CD14-positive monocyte (primary cell): ENCODE measurements at regions not wholly inside any gene's neighbourhood (a gene's known extent, or its start where the extent isn't known, plus 50 kb on each side); places are given as distances from the start of the nearest gene placed in this dataset.

Experiments used
- DNase-seq, 3 donors: peaks; one replicate each; pipeline ENCODE4 v3.0.0-alpha.2; 2011 to 2022
- H2AFZ ChIP-seq: 2 replicates; pipeline ENCODE4 v1.6.0; 2012; ENCODE audit warnings: mild to moderate bottlenecking, low read depth, low read length, inconsistent platforms; ENCODE audit not compliant: insufficient read depth, poor library complexity, severe bottlenecking
- H3K27ac ChIP-seq, 2 donors: 1 replicate in 1 of 2; 2 replicates in 1 of 2; pipeline ENCODE4 v1.5.1; 2012 to 2013; ENCODE audit warnings: low read length in 2 of 2, control low read depth in 1 of 2, inconsistent platforms in 1 of 2, low read depth in 1 of 2, mild to moderate bottlenecking in 1 of 2
- H3K27me3 ChIP-seq, 2 donors: one replicate each; pipeline versions ENCODE4 v1.6.0 to v1.6.1; 2011 to 2013; ENCODE audit warnings: low read length in 2 of 2; ENCODE audit not compliant: control insufficient read depth in 2 of 2, insufficient read depth in 2 of 2
- H3K36me3 ChIP-seq, 2 donors: replicated peaks in 1 of 2; 1 replicate in 1 of 2; 2 replicates in 1 of 2; pipeline versions ENCODE4 v1.5.1 to v1.6.1; 2012 to 2013; ENCODE audit warnings: low read length in 2 of 2, control low read depth in 1 of 2, inconsistent platforms in 1 of 2, mild to moderate bottlenecking in 1 of 2; ENCODE audit not compliant: insufficient read depth in 2 of 2, control insufficient read depth in 1 of 2
- H3K4me1 ChIP-seq, 2 donors: 1 replicate in 1 of 2; 2 replicates in 1 of 2; pipeline versions ENCODE4 v1.5.1 to v1.6.1; 2012 to 2013; ENCODE audit warnings: low read length in 2 of 2, control low read depth in 1 of 2, inconsistent platforms in 1 of 2, mild to moderate bottlenecking in 1 of 2, moderate library complexity in 1 of 2; ENCODE audit not compliant: insufficient read depth in 2 of 2, control insufficient read depth in 1 of 2
- H3K4me2 ChIP-seq: replicated peaks from 2 replicates; pipeline ENCODE3; 2012; ENCODE audit warnings: low read length, moderate library complexity, mild to moderate bottlenecking; ENCODE audit not compliant: poor library complexity, severe bottlenecking; ENCODE audit errors: extremely low read depth
- H3K4me3 ChIP-seq, 3 experiments: fragments of 200-600 bp in 1 of 3; sonication (generic) in 1 of 3; replicated peaks in 1 of 3; 1 replicate in 2 of 3; 2 replicates in 1 of 3; pipeline ENCODE4 v1.5.1; 2011 to 2013; ENCODE audit warnings: low read length in 3 of 3, mild to moderate bottlenecking in 3 of 3, control low read depth in 2 of 3, low read depth in 2 of 3, inconsistent platforms in 1 of 3, moderate library complexity in 1 of 3
- H3K79me2 ChIP-seq: 2 replicates; pipeline ENCODE4 v1.6.0; 2012; ENCODE audit warnings: mild to moderate bottlenecking, control low read depth, inconsistent platforms, low read length, moderate library complexity; ENCODE audit not compliant: insufficient read depth
- H3K9ac ChIP-seq: 2 replicates; pipeline ENCODE4 v1.6.0; 2017; ENCODE audit warnings: low read length, mild to moderate bottlenecking; ENCODE audit not compliant: insufficient read depth, poor library complexity, severe bottlenecking
- H3K9me3 ChIP-seq, 2 donors: replicated peaks in 1 of 2; 1 replicate in 1 of 2; 2 replicates in 1 of 2; pipeline versions ENCODE4 v1.5.1 to v1.6.1; 2012 to 2013; ENCODE audit warnings: low read length in 2 of 2, control low read depth in 1 of 2; ENCODE audit not compliant: control insufficient read depth in 1 of 2, insufficient read depth in 1 of 2
- H4K20me1 ChIP-seq: 2 replicates; pipeline ENCODE4 v1.6.0; 2012; ENCODE audit warnings: mild to moderate bottlenecking, low read length, control low read depth, moderate library complexity; ENCODE audit not compliant: insufficient read depth
- H3K27ac Mint-ChIP-seq, 7 donors: one replicate each; pipeline ENCODE4 v1.8.0; 2020; ENCODE audit warnings: mild to moderate bottlenecking in 7 of 7, mixed read lengths in 7 of 7, moderate library complexity in 6 of 7, inconsistent platforms in 2 of 7
- H3K27me3 Mint-ChIP-seq, 3 donors: one replicate each; pipeline ENCODE4 v1.8.0; 2021 to 2022; ENCODE audit warnings: low read depth in 3 of 3, mild to moderate bottlenecking in 3 of 3, mixed read lengths in 3 of 3, moderate library complexity in 3 of 3, inconsistent platforms in 1 of 3
- H3K36me3 Mint-ChIP-seq, 2 donors: one replicate each; pipeline ENCODE4 v1.8.0; 2020; ENCODE audit warnings: mixed read lengths in 2 of 2, inconsistent platforms in 1 of 2, mild to moderate bottlenecking in 1 of 2
- H3K4me1 Mint-ChIP-seq: one replicate; pipeline ENCODE4 v1.8.0; 2020; ENCODE audit warnings: mild to moderate bottlenecking, mixed read lengths
- H3K4me3 Mint-ChIP-seq, 2 donors: one replicate each; pipeline ENCODE4 v1.8.0; 2020; ENCODE audit warnings: mild to moderate bottlenecking in 2 of 2, mixed read lengths in 2 of 2, moderate library complexity in 1 of 2
- H3K9me3 Mint-ChIP-seq, 7 donors: one replicate each; pipeline ENCODE4 v1.8.0; 2020 to 2022; ENCODE audit warnings: mixed read lengths in 7 of 7, mild to moderate bottlenecking in 6 of 7, moderate library complexity in 6 of 7, inconsistent platforms in 2 of 7
- WGBS: methylation state at CpG from one replicate; pipeline ENCODE4 v1.1.5; 2013; ENCODE audit warnings: missing lambda C conversion rate; ENCODE audit not compliant: insufficient coverage; 5-methylcytosine and 5-hydroxymethylcytosine counted together
- intact Hi-C, 2 donors: fragments of 100-400 bp; cut with micrococcal nuclease; formaldehyde crosslinking; loops; one replicate each; pipeline versions ENCODE4 v1.15.0 to v1.15.1; 2023
- TF ChIP-seq, protein P1 (sequence below): fragments of 200-600 bp; IDR thresholded peaks from one replicate; pipeline ENCODE4 v1.8.0; 2022; ENCODE audit warnings: antibody characterized with exemption, mild to moderate bottlenecking

DNA sequence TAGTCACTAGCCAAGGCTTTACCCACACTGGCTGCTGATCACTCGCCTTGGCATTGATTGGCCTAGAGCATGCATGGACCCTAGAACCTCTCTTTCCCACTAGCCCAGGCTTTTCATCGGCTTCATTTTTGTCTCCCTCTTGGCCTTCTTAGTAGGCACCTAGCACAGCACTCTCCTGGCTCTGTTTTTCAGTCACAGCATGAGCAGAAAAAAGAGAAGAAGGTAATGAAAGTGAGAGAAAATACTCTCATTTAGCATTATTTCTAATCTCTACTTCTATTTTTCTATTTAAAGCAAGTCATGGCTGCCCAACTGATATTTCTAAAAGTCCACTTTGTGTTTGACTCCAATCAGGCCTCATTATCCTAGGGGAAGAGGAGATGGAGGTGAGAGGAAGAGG, 267.2 kb downstream of the FBXO8 start:
- no peaks in the 10 kb centered on the region for H3K36me3 ChIP-seq
- H3K9me3 ChIP-seq, result no peaks in the 10 kb centered on the region
- no peak overlapping the region for H3K27ac ChIP-seq
- Mint-ChIP-seq H3K36me3 (no peaks in the 10 kb centered on the region), H3K4me3 (no peak overlapping the region), H3K27ac (no peak overlapping the region), H3K9me3 (no peaks in the 10 kb centered on the region), H3K4me1 (no peaks in the 10 kb centered on the region), H3K27me3 (peaks cover 6 to 13% (median 11%) of the 10 kb centered on the region in 3 donors)
- TF ChIP-seq, protein P1, sequence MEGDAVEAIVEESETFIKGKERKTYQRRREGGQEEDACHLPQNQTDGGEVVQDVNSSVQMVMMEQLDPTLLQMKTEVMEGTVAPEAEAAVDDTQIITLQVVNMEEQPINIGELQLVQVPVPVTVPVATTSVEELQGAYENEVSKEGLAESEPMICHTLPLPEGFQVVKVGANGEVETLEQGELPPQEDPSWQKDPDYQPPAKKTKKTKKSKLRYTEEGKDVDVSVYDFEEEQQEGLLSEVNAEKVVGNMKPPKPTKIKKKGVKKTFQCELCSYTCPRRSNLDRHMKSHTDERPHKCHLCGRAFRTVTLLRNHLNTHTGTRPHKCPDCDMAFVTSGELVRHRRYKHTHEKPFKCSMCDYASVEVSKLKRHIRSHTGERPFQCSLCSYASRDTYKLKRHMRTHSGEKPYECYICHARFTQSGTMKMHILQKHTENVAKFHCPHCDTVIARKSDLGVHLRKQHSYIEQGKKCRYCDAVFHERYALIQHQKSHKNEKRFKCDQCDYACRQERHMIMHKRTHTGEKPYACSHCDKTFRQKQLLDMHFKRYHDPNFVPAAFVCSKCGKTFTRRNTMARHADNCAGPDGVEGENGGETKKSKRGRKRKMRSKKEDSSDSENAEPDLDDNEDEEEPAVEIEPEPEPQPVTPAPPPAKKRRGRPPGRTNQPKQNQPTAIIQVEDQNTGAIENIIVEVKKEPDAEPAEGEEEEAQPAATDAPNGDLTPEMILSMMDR, result no peak
- H4K20me1 ChIP-seq, result no peaks in the 10 kb centered on the region
- H3K79me2 ChIP-seq, result no peaks in the 10 kb centered on the region
- peaks cover 2 to 3% of the 10 kb centered on the region in 2 donors for H3K27me3 ChIP-seq
- H2AFZ ChIP-seq, result no peak overlapping the region
- H3K4me3 ChIP-seq, result no peak overlapping the region
- intact Hi-C loops, result no loop called here
- H3K4me2 ChIP-seq, result no peak overlapping the region
- WGBS, result 93% methylated on average over 2 of the region's 2 CpGs
- DNase-seq, result no peak
- H3K4me1 ChIP-seq, result no peaks in the 10 kb centered on the region
- H3K9ac ChIP-seq, result no peak overlapping the region

DNA sequence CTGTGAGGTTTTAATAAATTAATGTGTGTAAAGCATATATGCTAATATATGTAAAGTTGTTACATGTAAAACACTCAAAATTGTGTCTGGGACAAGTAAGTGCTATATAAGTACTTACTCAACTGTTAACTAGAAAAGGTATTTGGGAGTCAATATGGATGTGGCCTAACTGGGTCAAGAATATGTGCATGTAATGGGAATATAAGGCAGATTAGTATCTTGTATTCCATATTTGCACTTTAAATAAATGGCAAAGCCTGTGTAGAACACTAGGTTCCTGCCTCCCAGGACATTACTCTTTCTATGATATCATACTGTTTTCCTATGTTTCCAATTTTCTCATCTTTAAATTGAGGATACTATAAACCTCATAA, 270.6 kb downstream of the FBXO8 start:
- Histone ChIP-seq H3K9ac (no peak overlapping the region), H2AFZ (no peak overlapping the region), H3K4me1 (no peaks in the 10 kb centered on the region), H3K9me3 (no peaks in the 10 kb centered on the region), H3K4me3 (no peak overlapping the region), H3K27ac (no peak overlapping the region), H3K27me3 (peaks cover 2 to 3% of the 10 kb centered on the region in 2 donors), H3K36me3 (no peaks in the 10 kb centered on the region), H4K20me1 (no peaks in the 10 kb centered on the region), H3K4me2 (no peak overlapping the region), H3K79me2 (no peaks in the 10 kb centered on the region)
- Mint-ChIP-seq H3K4me1 (no peaks in the 10 kb centered on the region), H3K36me3 (no peaks in the 10 kb centered on the region), H3K27me3 (peaks cover 2 to 4% (median 3%) of the 10 kb centered on the region in 3 donors), H3K4me3 (no peak overlapping the region), H3K9me3 (no peaks in the 10 kb centered on the region), H3K27ac (no peak overlapping the region)
- intact Hi-C loops, result no loop called here
- DNase-seq, result no peak
- TF ChIP-seq, protein P1, result no peak
